GM23338 (cell line): ENCODE measurements at regions not wholly inside any gene's neighbourhood (a gene's known extent, or its start where the extent isn't known, plus 50 kb on each side); places are given as distances from the start of the nearest gene placed in this dataset.

Experiments used
- CREB1 ChIP-seq: fragments of 250-450 bp; sonication (Bioruptor Pico); IDR thresholded peaks from 2 replicates; pipeline ENCODE4 v1.5.0; 2020; ENCODE audit warnings: low read depth, mild to moderate bottlenecking, moderate library complexity
- CTCF ChIP-seq, 2 experiments: fragments of 200-600 bp in 1 of 2; sonication (generic) in 1 of 2; conservative IDR thresholded peaks; 2 replicates each; pipeline versions ENCODE4 v1.5.1 to v1.6.1; 2016 to 2017; ENCODE audit warnings: antibody characterized with exemption in 2 of 2, low read depth in 2 of 2, mild to moderate bottlenecking in 2 of 2, moderate library complexity in 1 of 2
- JUNB ChIP-seq: IDR thresholded peaks from one replicate; pipeline ENCODE4 v1.6.1; 2016; ENCODE audit warnings: antibody characterized with exemption; ENCODE audit not compliant: unreplicated experiment
- NANOG ChIP-seq: IDR thresholded peaks from 2 replicates; pipeline ENCODE4 v1.6.1; 2016; ENCODE audit warnings: antibody characterized with exemption, borderline replicate concordance
- STAT1 ChIP-seq: IDR thresholded peaks from one replicate; pipeline ENCODE4 v1.6.1; 2016; ENCODE audit warnings: antibody characterized with exemption; ENCODE audit not compliant: unreplicated experiment
- ZNF114 ChIP-seq: fragments of 250-450 bp; sonication (Bioruptor Pico); IDR thresholded peaks from 2 replicates; pipeline ENCODE4 v1.5.0; 2020; ENCODE audit warnings: mild to moderate bottlenecking, moderate library complexity
- TF ChIP-seq, protein P1 (sequence below): fragments of 250-450 bp; sonication (Bioruptor Pico); IDR thresholded peaks from 2 replicates; pipeline ENCODE4 v1.5.0; 2020; ENCODE audit warnings: mild to moderate bottlenecking, moderate library complexity
- TF ChIP-seq, protein P2 (sequence below): IDR thresholded peaks from one replicate; pipeline ENCODE4 v1.6.1; 2018; ENCODE audit warnings: antibody characterized with exemption; ENCODE audit not compliant: unreplicated experiment

DNA sequence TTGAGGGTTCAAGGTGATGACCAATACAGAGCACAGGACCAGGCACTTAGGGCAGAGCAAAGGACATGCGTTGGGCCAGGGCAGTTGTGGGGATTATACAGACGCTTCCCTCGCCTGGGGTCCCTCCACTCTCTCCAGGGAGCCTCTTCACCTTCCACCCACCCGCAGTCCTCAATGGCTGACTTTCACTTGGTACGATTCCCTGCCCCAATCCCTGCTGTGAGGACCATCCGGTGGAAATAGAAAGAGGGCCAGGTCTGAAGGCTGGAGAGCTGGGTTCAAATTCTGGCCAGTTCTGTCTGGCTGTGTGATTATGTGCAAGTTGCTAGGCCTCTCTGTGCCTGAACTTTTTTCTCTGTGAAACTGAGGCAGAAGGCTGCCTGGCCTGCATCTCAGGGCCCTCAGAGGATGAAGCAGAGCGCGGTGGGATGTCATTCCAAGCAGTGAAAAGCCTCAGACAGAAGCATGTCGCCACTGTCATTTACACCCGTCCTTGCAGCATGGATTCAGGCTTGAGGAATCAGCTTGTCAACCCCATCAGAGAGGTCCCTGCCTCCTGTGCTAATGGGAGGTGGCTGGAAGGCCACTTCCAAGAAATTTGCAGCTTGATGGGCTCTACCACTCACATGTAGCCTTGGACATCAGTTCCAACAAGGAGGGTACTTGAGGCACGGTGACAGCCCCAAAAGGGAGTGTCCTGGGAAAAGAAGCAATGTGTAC is 206.6 kb upstream of the IER5L start (continued):
- TF ChIP-seq, protein P1, sequence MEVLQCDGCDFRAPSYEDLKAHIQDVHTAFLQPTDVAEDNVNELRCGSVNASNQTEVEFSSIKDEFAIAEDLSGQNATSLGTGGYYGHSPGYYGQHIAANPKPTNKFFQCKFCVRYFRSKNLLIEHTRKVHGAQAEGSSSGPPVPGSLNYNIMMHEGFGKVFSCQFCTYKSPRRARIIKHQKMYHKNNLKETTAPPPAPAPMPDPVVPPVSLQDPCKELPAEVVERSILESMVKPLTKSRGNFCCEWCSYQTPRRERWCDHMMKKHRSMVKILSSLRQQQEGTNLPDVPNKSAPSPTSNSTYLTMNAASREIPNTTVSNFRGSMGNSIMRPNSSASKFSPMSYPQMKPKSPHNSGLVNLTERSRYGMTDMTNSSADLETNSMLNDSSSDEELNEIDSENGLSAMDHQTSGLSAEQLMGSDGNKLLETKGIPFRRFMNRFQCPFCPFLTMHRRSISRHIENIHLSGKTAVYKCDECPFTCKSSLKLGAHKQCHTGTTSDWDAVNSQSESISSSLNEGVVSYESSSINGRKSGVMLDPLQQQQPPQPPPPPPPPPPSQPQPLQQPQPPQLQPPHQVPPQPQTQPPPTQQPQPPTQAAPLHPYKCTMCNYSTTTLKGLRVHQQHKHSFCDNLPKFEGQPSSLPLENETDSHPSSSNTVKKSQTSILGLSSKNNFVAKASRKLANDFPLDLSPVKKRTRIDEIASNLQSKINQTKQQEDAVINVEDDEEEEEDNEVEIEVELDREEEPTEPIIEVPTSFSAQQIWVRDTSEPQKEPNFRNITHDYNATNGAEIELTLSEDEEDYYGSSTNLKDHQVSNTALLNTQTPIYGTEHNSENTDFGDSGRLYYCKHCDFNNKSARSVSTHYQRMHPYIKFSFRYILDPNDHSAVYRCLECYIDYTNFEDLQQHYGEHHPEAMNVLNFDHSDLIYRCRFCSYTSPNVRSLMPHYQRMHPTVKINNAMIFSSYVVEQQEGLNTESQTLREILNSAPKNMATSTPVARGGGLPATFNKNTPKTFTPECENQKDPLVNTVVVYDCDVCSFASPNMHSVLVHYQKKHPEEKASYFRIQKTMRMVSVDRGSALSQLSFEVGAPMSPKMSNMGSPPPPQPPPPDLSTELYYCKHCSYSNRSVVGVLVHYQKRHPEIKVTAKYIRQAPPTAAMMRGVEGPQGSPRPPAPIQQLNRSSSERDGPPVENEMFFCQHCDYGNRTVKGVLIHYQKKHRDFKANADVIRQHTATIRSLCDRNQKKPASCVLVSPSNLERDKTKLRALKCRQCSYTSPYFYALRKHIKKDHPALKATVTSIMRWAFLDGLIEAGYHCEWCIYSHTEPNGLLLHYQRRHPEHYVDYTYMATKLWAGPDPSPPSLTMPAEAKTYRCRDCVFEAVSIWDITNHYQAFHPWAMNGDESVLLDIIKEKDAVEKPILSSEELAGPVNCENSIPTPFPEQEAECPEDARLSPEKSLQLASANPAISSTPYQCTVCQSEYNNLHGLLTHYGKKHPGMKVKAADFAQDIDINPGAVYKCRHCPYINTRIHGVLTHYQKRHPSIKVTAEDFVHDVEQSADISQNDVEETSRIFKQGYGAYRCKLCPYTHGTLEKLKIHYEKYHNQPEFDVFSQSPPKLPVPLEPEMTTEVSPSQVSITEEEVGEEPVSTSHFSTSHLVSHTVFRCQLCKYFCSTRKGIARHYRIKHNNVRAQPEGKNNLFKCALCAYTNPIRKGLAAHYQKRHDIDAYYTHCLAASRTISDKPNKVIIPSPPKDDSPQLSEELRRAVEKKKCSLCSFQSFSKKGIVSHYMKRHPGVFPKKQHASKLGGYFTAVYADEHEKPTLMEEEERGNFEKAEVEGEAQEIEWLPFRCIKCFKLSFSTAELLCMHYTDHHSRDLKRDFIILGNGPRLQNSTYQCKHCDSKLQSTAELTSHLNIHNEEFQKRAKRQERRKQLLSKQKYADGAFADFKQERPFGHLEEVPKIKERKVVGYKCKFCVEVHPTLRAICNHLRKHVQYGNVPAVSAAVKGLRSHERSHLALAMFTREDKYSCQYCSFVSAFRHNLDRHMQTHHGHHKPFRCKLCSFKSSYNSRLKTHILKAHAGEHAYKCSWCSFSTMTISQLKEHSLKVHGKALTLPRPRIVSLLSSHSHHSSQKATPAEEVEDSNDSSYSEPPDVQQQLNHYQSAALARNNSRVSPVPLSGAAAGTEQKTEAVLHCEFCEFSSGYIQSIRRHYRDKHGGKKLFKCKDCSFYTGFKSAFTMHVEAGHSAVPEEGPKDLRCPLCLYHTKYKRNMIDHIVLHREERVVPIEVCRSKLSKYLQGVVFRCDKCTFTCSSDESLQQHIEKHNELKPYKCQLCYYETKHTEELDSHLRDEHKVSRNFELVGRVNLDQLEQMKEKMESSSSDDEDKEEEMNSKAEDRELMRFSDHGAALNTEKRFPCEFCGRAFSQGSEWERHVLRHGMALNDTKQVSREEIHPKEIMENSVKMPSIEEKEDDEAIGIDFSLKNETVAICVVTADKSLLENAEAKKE (CRISPR knock-in tag) = no peak
- no peak for TF ChIP-seq CREB1 (CRISPR knock-in tag)
- no peak for TF ChIP-seq CTCF (conservative IDR thresholded peaks at IDR 0.05; ENCODE audit: low read depth in 2 of 2)
- TF ChIP-seq JUNB = no peak
- TF ChIP-seq NANOG = no peak
- no peak for TF ChIP-seq ZNF114
- TF ChIP-seq STAT1 = no peak
- TF ChIP-seq, protein P2, sequence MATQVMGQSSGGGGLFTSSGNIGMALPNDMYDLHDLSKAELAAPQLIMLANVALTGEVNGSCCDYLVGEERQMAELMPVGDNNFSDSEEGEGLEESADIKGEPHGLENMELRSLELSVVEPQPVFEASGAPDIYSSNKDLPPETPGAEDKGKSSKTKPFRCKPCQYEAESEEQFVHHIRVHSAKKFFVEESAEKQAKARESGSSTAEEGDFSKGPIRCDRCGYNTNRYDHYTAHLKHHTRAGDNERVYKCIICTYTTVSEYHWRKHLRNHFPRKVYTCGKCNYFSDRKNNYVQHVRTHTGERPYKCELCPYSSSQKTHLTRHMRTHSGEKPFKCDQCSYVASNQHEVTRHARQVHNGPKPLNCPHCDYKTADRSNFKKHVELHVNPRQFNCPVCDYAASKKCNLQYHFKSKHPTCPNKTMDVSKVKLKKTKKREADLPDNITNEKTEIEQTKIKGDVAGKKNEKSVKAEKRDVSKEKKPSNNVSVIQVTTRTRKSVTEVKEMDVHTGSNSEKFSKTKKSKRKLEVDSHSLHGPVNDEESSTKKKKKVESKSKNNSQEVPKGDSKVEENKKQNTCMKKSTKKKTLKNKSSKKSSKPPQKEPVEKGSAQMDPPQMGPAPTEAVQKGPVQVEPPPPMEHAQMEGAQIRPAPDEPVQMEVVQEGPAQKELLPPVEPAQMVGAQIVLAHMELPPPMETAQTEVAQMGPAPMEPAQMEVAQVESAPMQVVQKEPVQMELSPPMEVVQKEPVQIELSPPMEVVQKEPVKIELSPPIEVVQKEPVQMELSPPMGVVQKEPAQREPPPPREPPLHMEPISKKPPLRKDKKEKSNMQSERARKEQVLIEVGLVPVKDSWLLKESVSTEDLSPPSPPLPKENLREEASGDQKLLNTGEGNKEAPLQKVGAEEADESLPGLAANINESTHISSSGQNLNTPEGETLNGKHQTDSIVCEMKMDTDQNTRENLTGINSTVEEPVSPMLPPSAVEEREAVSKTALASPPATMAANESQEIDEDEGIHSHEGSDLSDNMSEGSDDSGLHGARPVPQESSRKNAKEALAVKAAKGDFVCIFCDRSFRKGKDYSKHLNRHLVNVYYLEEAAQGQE = no peak
